Suppressor macrophage treated with lipopolysaccharide for 4 hours (primary cell): ENCODE measurements at regions not wholly inside any gene's neighbourhood (a gene's known extent, or its start where the extent isn't known, plus 50 kb on each side); places are given as distances from the start of the nearest gene placed in this dataset.

Source experiments
- DNase-seq: peaks from one replicate; pipeline ENCODE4 v3.0.0-alpha.2; 2020

DNA sequence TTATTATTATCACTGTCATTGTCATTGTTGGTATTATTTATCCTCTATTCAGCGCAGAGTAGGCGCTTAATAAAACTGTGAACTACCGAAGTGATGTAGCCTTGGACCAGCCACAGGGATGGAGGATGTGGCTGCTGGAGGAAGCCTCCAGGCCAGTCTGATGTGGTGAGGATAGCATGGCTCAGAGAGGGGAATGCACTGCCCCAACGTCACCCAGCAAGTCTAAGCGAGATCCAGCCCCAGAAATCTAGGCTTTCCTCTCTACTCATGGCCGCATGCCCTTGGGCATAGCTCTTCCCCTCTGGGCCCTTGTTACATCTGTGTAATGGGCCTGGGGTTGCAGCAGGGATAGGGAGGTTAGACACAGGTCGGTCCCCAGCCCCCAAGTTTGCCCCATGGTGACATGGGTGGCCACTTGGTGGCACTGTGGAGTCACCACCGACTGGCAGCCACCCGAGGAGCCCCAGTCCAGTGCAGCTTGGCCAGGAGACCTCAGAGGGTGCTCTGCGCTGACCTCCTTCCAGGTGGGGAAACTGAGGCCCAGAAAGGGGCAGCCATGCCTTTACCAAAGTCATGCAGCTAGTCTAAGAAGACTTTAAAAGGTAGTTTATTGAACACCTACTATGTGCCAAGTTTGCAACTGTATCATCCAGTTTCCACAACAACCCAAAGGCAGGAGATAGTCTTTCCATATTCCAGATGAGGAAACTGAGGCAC is 395.7 kb downstream of the MN1 start:
- DNase-seq: peak; percentile 60

DNA sequence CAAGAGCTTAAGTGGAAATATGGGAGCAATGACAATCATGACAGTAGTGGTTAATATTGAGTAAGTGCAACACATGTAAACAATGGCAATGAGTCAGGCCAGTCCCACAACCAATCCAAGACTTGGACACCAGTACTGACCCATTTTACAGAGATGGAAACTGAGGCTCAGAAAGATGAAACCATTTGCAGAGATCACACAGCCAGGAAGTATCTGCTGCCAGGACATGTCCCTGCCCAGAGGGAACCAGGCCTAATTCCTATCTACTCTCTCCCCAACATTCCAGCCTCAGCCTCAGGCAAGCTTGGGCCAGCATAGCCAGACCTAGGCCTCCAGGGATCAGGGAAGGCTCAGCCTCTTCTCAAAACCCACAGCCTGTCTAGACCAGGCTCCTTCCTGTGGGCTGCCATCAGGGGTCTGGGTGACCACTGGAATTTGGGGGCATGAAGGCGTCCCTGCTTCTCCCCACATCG is 395.1 kb downstream of the MN1 start:
- no peak for DNase-seq

GRCh38 chr22:27407369-27407985 is 394.1 kb downstream of the MN1 start:
- DNase-seq: no peak

- DNase-seq: no peak
Measured at GRCh38 chr22:27408068-27408467, 393.5 kb downstream of the MN1 start.

GRCh38 chr22:27409299-27409698 is 392.3 kb downstream of the MN1 start:
- no peak for DNase-seq

DNA sequence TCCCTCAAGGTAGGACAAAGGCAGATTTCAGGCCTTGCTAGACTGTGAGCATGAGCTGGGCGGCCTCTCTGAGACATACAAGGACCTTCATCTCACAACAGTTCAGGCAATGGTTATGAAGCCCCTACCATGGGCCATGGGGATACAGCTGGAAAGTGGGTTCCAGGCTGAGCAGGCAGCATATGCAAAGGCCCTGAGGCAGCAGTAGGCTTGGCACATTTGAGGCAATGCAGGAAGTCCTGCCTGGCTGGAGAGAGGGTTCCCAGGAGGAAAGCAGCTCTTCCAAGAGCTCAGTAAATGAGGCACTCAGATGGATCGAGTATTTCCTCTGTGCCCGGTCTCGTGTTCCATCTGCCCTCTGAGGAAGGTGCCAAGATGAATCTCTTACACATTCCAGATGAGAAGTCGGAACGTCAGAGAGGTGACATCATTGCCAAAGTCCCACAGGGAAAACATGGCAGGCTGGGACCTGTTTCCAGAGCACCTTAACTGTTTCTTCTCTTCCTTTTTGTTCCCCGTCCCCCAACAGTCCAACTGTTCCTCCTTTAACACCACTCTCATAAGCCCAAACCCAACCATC is 388.6 kb downstream of the MN1 start:
- no peak for DNase-seq

DNA sequence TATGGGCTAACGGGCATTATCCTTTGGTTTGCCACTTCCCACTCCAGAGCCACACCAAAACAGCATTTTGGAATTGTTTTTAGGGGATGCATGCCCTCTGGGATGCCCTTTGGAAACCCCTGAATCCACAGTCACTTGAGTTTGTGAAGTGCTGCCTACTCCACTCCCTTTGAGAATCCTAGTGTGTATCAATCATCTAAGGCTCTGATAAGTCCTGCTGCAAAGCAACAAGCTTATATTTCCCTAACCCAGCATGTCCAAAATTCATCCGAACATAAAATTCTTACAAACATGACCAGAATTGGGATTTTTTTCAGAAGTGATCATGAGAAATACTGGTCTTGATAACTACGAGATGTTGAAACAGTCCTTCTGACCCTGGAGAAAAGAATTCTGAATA is 387.9 kb downstream of the MN1 start:
- no peak for DNase-seq

DNA sequence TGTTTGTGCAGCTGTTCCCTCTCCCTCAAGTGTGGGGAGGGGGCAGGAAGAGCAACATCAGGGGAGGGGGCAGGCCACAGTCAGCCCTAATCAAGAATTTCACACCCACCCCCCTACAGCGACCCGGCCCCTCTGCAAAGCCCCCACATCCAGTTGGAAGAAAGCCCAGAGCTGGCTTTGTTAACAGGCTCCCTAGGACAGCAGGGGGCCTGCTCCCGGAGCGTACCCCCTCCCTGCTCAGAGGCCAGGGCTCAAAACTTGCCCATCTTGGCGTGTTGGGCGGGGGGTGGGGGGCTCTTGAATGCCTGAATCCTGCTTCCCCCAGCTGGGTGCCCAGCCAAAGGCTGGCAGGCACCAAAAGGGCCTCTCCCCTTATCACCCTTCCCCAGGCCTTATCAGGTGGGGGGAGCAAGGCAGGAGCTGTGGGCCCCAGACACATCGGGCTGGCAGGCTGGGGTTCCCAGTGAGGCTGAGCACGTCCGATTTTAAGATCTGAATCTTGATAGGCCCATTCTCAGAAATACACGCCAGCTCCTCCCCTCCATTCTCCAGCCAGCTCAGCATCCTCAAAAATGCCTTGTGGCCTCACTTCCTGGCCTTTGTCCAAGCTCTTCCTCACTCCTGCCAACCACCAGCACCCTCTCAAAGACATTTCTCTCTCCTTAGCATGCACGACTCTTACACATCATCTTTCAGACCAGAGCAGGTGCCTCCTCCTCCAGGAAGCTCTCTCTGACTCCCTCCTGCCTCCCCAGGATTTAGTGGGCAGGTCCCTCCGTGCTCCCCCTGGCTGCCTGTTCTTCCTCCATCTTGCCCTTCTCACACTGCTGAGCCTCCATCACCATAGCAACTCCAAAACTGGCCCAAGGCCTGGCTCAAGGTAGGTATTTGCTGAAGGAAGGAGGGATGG is 384.8 kb downstream of the MN1 start:
- DNase-seq: no peak

DNA sequence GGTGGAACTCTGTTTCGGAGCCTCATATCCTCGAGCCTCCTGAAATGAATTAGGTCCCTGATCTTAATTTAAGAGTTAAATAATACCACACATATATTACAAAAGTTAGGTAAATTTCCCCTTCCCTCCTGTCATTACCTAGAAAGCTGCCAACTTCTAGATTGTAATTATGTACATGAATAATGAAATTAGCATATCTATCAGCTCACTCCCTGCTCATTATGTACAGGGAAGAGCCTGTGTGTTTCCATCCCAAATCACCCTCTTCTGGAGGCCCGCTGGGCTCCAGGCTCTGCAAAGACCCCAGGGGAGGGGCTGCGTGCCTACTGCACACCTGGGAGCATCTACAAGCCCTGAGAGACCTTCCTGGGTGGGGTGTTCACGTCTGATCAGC is 384.1 kb downstream of the MN1 start:
- no peak for DNase-seq

DNA sequence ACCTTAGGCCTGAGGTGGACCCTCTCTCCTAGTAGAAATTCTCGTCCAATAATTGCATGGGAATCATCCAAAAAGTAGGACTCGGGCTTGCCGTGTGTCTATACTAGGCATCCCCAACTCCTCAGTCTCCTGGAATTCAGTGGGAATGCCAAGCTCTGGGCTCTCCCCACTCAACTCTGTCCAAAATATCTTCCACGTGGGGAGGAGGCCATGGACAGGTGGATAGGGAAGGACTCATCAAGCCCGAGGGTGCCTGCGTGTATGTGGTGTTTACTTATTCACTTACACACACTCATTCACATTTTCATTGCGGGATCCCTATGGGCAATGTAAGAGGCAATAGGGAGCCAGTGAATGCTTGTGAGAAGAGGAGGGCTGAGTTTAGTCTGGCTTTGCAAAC is 383.3 kb downstream of the MN1 start:
- no peak for DNase-seq

DNA sequence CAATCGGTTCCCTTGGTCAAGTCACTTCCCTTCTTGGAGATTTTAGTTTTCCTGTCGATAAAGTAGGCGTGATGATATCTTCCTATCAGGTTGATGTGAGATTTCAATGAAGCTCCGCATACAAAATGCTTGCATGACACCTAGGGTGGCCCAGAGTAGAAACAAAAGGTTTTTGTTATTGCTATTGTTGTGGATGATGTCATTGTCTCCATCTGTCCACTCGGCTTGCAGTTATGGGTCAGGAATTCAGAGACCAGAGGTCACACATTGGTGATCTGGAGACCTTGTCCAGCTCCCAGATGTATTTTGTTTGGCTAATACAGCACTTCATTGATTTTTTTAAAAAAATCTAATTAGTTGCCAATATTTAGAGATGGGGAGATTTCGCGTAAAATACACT is 382.1 kb downstream of the MN1 start:
- DNase-seq: no peak

DNA sequence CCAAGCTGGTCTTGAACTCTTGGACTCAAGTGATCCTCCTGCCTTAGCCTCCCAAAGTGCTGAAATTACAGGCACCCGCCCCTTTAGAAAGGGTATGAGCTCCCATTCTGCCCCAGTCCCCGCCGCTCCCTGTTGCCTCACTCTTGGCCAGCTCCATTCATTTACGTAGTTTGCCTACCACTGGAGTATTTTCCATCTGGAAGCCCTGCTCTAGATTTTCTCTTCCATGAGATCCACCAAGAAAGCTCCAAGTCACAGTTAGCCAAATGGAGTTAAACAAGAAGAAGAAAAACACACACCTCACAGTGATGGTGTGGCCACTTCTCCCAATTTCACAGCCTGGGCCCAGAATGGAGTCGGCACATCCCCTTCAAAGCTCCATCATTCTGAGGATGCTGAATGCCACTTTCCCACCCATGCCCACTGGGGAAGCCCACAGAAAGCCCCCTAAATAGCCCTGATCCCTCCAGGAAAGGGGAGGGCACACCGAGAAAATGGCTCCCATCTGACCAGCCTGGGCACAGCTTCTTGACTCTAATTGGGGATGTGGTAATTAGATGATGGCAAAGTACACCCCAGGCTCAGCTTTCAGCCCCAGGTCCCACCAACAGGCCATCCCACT is 381.2 kb downstream of the MN1 start:
- DNase-seq: no peak

DNA sequence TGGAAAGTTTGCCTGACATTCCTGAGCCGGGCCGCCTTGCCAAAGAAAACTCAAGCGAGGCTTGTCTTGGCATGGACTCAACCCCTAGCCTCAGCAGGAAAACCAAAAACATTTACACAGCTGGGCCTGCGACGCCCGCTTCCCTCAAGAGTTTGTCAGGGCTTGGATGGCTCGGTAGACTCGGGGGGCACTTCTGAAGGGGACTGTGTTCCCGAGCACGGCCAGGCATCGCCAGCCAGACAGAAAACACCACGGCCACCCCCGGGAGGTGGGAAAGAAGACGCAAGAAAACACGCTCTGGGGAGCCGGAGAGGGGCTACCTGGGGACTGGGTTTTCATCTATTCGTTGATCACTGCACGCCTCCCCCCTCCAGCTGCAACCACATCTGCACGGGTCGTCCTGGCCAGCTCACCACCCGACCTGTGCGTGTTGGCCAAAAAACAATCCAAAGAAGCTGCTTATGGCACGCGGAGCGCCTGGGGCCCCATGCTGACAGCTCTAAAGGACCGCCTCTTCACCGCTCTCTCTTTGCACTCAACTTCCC is 380.7 kb downstream of the MN1 start:
- DNase-seq: no peak

- DNase-seq: no peak
Measured at GRCh38 chr22:27422442-27422841, 379.1 kb downstream of the MN1 start.

DNA sequence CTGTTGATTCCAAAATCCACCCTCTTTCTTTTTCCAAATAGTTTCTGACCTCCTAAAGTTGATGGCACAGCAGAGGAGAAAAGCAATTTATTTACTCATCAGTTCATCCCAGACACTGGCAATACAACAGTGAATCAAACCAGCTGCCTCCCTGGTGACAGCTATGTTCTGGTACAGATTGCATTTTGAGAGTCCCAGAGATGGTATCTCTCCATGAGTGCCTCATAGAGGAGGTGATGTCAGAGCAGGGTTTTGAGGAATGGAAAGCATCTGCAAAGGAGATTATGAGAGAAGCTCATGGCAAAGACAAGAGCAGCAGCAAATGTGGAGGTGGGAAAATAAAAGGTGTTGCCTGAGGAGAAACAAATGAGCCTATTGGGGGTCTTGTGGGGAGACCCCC is 377.2 kb downstream of the MN1 start:
- DNase-seq: no peak

DNA sequence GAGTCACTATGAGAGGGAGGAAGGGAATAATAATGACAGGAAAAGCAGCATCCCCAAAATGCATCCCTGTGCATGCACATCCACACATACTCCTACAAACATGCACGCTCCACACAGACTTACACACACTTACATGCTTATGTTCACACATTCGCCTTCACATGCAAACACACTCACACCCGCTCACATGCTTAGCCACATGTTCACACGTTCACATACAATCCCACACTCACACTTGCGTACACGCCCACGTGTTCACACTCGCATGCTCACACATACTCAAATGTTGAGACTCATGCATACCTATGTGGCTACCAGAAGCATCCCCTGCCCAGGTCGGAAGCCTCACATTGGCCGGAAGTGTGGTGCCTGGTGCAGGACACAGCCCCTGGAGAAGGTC is 372.1 kb downstream of the MN1 start:
- no peak for DNase-seq

- DNase-seq: no peak
Measured at GRCh38 chr22:27431081-27431480, 370.5 kb downstream of the MN1 start.

GRCh38 chr22:27431896-27432295 is 369.7 kb downstream of the MN1 start:
- DNase-seq: no peak

GRCh38 chr22:27433099-27433498 is 368.5 kb downstream of the MN1 start:
- no peak for DNase-seq

DNA sequence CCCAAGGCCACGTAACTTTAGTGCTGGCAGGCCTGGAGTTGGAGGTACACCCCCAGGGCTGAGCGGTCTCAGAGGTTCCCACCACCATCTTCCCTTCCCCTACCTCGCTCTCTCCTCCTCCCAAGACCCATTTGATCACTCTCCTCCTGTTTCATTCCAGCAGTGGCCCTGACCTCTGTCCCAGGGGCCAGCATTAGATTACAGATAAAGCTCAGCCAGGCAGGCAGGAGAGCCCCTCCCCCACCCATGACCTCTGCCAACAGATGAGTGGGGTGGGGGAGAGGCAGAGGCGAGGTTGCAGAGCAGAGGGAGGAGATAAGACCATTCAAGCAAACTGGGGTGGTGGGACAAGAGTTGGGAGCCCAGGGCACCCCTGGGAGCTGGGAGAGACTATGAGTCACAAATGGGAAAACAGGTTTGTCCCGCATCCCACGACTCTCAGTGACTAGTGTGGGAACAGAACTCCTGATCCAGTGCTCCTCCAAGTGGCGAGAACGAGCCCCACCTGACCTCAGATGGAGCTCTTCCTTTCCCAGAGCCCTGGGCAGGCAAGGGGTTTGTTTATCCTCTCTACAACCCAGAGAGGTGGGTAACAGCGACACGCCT is 367.9 kb downstream of the MN1 start:
- DNase-seq: no peak

GRCh38 chr22:27434898-27435297 is 366.7 kb downstream of the MN1 start:
- DNase-seq: no peak
